Endothelial cell of umbilical vein (primary cell): ENCODE measurements at regions not wholly inside any gene's neighbourhood (a gene's known extent, or its start where the extent isn't known, plus 50 kb on each side); places are given as distances from the start of the nearest gene placed in this dataset.

Source experiments
- EZH2 ChIP-seq: IDR thresholded peaks from 2 replicates; pipeline ENCODE4 v1.6.1; 2012; ENCODE audit warnings: borderline replicate concordance, low read depth, mild to moderate bottlenecking, moderate library complexity, low read length, inconsistent platforms; ENCODE audit not compliant: severe bottlenecking
- FOS ChIP-seq: IDR thresholded peaks from 2 replicates; pipeline ENCODE4 v1.6.1; 2011; ENCODE audit warnings: mild to moderate bottlenecking, low read length, moderate library complexity, borderline replicate concordance; ENCODE audit not compliant: insufficient read depth
- JUN ChIP-seq: IDR thresholded peaks from 2 replicates; pipeline ENCODE4 v1.6.1; 2011; ENCODE audit warnings: borderline replicate concordance, low read depth; ENCODE audit not compliant: insufficient read length, insufficient read depth
- MYC ChIP-seq: IDR thresholded peaks from one replicate; pipeline ENCODE4 v1.6.1; 2011; ENCODE audit warnings: mild to moderate bottlenecking, low read depth, low read length
- POLR2A ChIP-seq: IDR thresholded peaks from 2 replicates; pipeline ENCODE4 v1.6.1; 2012; ENCODE audit warnings: low read depth, mild to moderate bottlenecking, control low read depth, low read length
- POLR2AphosphoS5 ChIP-seq: IDR thresholded peaks from 2 replicates; pipeline ENCODE4 v1.6.1; 2012; ENCODE audit warnings: low read depth, mild to moderate bottlenecking, control low read depth, low read length, moderate library complexity; ENCODE audit not compliant: insufficient read depth
- TF ChIP-seq, protein P1 (sequence below): IDR thresholded peaks from 2 replicates; pipeline ENCODE4 v1.6.1; 2011; ENCODE audit not compliant: insufficient read depth, insufficient read length
- TF ChIP-seq, protein P2 (sequence below), 2 donors: IDR thresholded peaks; 1 replicate in 1 of 2; 2 replicates in 1 of 2; pipeline ENCODE4 v1.5.1; 2011; ENCODE audit warnings: low read length in 2 of 2, mild to moderate bottlenecking in 2 of 2, moderate library complexity in 2 of 2, control low read depth in 1 of 2, inconsistent platforms in 1 of 2, low read depth in 1 of 2; ENCODE audit not compliant: insufficient read depth in 1 of 2; ENCODE audit errors: extremely low read depth in 1 of 2

DNA sequence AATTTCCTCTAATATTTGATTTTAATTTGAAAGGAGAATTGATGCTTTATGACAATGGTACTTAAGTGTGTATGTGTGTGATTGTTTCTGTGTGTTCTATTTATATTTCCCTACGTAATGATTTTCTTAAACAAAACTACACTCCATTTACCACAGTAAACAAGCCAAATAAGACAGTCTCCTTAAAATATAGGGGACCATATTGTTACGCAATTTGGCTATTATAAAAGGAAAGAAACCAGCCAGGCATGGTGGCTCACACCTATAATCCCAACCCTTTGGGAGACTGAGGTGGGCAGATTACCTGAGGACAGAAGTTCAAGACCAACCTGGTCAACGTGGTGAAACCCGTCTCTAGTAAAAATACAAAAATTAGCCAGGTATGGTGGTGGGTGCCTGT, 1134.1 kb downstream of the CDH8 start:
- TF ChIP-seq MYC, result no peak
- TF ChIP-seq POLR2A, result no peak
- TF ChIP-seq, protein P1, sequence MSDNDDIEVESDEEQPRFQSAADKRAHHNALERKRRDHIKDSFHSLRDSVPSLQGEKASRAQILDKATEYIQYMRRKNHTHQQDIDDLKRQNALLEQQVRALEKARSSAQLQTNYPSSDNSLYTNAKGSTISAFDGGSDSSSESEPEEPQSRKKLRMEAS, result no peak
- TF ChIP-seq, protein P2, sequence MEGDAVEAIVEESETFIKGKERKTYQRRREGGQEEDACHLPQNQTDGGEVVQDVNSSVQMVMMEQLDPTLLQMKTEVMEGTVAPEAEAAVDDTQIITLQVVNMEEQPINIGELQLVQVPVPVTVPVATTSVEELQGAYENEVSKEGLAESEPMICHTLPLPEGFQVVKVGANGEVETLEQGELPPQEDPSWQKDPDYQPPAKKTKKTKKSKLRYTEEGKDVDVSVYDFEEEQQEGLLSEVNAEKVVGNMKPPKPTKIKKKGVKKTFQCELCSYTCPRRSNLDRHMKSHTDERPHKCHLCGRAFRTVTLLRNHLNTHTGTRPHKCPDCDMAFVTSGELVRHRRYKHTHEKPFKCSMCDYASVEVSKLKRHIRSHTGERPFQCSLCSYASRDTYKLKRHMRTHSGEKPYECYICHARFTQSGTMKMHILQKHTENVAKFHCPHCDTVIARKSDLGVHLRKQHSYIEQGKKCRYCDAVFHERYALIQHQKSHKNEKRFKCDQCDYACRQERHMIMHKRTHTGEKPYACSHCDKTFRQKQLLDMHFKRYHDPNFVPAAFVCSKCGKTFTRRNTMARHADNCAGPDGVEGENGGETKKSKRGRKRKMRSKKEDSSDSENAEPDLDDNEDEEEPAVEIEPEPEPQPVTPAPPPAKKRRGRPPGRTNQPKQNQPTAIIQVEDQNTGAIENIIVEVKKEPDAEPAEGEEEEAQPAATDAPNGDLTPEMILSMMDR (IDR thresholded peaks at IDR 0.05; ENCODE audit: extremely low read depth in 1 of 2, insufficient read depth in 1 of 2, low read depth in 1 of 2, low read length in 2 of 2), result no peak
- no peak for TF ChIP-seq EZH2
- TF ChIP-seq POLR2AphosphoS5, result no peak
- TF ChIP-seq FOS, result no peak
- no peak for TF ChIP-seq JUN
